ENCODE measurements at regions not wholly inside any gene's neighbourhood (a gene's known extent, or its start where the extent isn't known, plus 50 kb on each side); places are given as distances from the start of the nearest gene placed in this dataset.
A peak's percentile ranks its signal among the peaks of the same experiment; 100 is the strongest.
"Not testable (repeated sequence)": the region's sequence is repeated elsewhere in the genome, so short reads cannot be mapped to it uniquely, and the experiment has no call there.

GRCh38 chr21:8419925-8420560 lies 2101.3 kb upstream of the TPTE start:
- not testable (repeated sequence) for H2AK5ac ChIP-seq (ENCODE audit: insufficient read length, low read length); H3K27me3 ChIP-seq (ENCODE audit: insufficient read depth, low read length); H2BK12ac ChIP-seq (ENCODE audit: insufficient read length, low read depth, low read length); H3K79me1 ChIP-seq (ENCODE audit: insufficient read depth, low read depth, low read length, poor library complexity, severe bottlenecking); H3K9ac ChIP-seq (ENCODE audit: extremely low read depth, insufficient read length, low read length); H3K9me3 ChIP-seq (ENCODE audit: control insufficient read depth, low read depth, low read length); DNase-seq; H3K23ac ChIP-seq (ENCODE audit: insufficient read length, low read depth, low read length); H2AFZ ChIP-seq (ENCODE audit: low read length); H3K56ac ChIP-seq (ENCODE audit: insufficient read length, low read depth, low read length); H3K36me3 Mint-ChIP-seq (ENCODE audit: insufficient read depth in 1 of 3, low read depth in 3 of 3); H2BK5ac ChIP-seq (ENCODE audit: insufficient read length, low read length); H2BK15ac ChIP-seq (ENCODE audit: low read depth, low read length); H3K4me2 ChIP-seq (ENCODE audit: insufficient read depth, insufficient read length, low read length); H3K27me3 Mint-ChIP-seq (ENCODE audit: low read depth); H3K23me2 ChIP-seq (ENCODE audit: insufficient read length, low read depth, low read length, poor library complexity, severe bottlenecking); H3K27ac ChIP-seq (ENCODE audit: insufficient read length, low read depth, low read length); H3K4me1 ChIP-seq (ENCODE audit: insufficient read depth, low read length); H3K79me2 ChIP-seq (ENCODE audit: insufficient read depth, low read length); H4K5ac ChIP-seq (ENCODE audit: insufficient read length, low read depth, low read length); H4K91ac ChIP-seq (ENCODE audit: insufficient read length, low read depth, low read length); H3K14ac ChIP-seq (ENCODE audit: insufficient read depth, low read length); H4K8ac ChIP-seq (replicated peaks; ENCODE audit: insufficient read length, low read depth, low read length); H2BK20ac ChIP-seq (ENCODE audit: low read depth, low read length, poor library complexity, severe bottlenecking); H3T11ph ChIP-seq (ENCODE audit: low read length); H3K18ac ChIP-seq (ENCODE audit: insufficient read length, low read depth, low read length); H4K20me1 ChIP-seq (ENCODE audit: control insufficient read depth, insufficient read depth, insufficient read length); H3K4me1 Mint-ChIP-seq
- Histone ChIP-seq H2BK120ac (ENCODE audit: low read depth, low read length, poor library complexity, severe bottlenecking) (peak overlapping the region; percentile 65), H3K4ac (ENCODE audit: low read depth, low read length) (peak overlapping the region; percentile 95; the same call in 1 of the 2 replicates)
- peaks cover 9 to 11% of the 10 kb centered on the region in 2 experiments for H3K9me3 Mint-ChIP-seq
- H3K27ac Mint-ChIP-seq: peak overlapping the region; percentile 35 to 96 (median 90)
- H3K4me3 Mint-ChIP-seq: peak overlapping the region; percentile 13 to 58
- WGBS (ENCODE audit: extremely low coverage, insufficient read length, low lambda C conversion rate): no CpG with 5 or more reads among the region's 2 CpGs

GRCh38 chr21:8427790-8428667 lies 2093.4 kb upstream of the TPTE start:
- not testable (repeated sequence) for H2BK5ac ChIP-seq (ENCODE audit: insufficient read length, low read length); H3K4ac ChIP-seq (ENCODE audit: low read depth, low read length); H3K23me2 ChIP-seq (ENCODE audit: insufficient read length, low read depth, low read length, poor library complexity, severe bottlenecking); H2BK20ac ChIP-seq (ENCODE audit: low read depth, low read length, poor library complexity, severe bottlenecking); H3K14ac ChIP-seq (ENCODE audit: insufficient read depth, low read length); H3K4me1 ChIP-seq (ENCODE audit: insufficient read depth, low read length); H3K4me3 Mint-ChIP-seq; H3K79me1 ChIP-seq (ENCODE audit: insufficient read depth, low read depth, low read length, poor library complexity, severe bottlenecking); H3K18ac ChIP-seq (ENCODE audit: insufficient read length, low read depth, low read length); H3T11ph ChIP-seq (ENCODE audit: low read length); H4K8ac ChIP-seq (replicated peaks; ENCODE audit: insufficient read length, low read depth, low read length); H3K36me3 Mint-ChIP-seq (ENCODE audit: insufficient read depth in 1 of 3, low read depth in 3 of 3); H3K9me3 Mint-ChIP-seq; H4K20me1 ChIP-seq (ENCODE audit: control insufficient read depth, insufficient read depth, insufficient read length); H2BK12ac ChIP-seq (ENCODE audit: insufficient read length, low read depth, low read length); H4K91ac ChIP-seq (ENCODE audit: insufficient read length, low read depth, low read length); DNase-seq; H3K9me3 ChIP-seq (ENCODE audit: control insufficient read depth, low read depth, low read length); H3K4me1 Mint-ChIP-seq; H4K5ac ChIP-seq (ENCODE audit: insufficient read length, low read depth, low read length); H3K56ac ChIP-seq (ENCODE audit: insufficient read length, low read depth, low read length); H3K4me2 ChIP-seq (ENCODE audit: insufficient read depth, insufficient read length, low read length); H3K27me3 ChIP-seq (ENCODE audit: insufficient read depth, low read length); H3K9ac ChIP-seq (ENCODE audit: extremely low read depth, insufficient read length, low read length); H2AK5ac ChIP-seq (ENCODE audit: insufficient read length, low read length); H3K79me2 ChIP-seq (ENCODE audit: insufficient read depth, low read length); H2AFZ ChIP-seq (ENCODE audit: low read length); H3K27ac ChIP-seq (ENCODE audit: insufficient read length, low read depth, low read length); H2BK120ac ChIP-seq (ENCODE audit: low read depth, low read length, poor library complexity, severe bottlenecking); H3K27ac Mint-ChIP-seq; H2BK15ac ChIP-seq (ENCODE audit: low read depth, low read length); H3K23ac ChIP-seq (ENCODE audit: insufficient read length, low read depth, low read length); H3K27me3 Mint-ChIP-seq (ENCODE audit: low read depth)
- no CpG with 5 or more reads among the region's 47 CpGs for WGBS (ENCODE audit: extremely low coverage, insufficient read length, low lambda C conversion rate)

Data from H9 (cell line).